GM23338 (cell line): ENCODE measurements at regions not wholly inside any gene's neighbourhood (a gene's known extent, or its start where the extent isn't known, plus 50 kb on each side); places are given as distances from the start of the nearest gene placed in this dataset.
"Not testable (repeated sequence)": the region's sequence is repeated elsewhere in the genome, so short reads cannot be mapped to it uniquely, and the experiment has no call there.

Source experiments
- CREB1 ChIP-seq: fragments of 250-450 bp; sonication (Bioruptor Pico); IDR thresholded peaks from 2 replicates; pipeline ENCODE4 v1.5.0; 2020; ENCODE audit warnings: low read depth, mild to moderate bottlenecking, moderate library complexity
- CTCF ChIP-seq, 2 experiments: fragments of 200-600 bp in 1 of 2; sonication (generic) in 1 of 2; conservative IDR thresholded peaks; 2 replicates each; pipeline versions ENCODE4 v1.5.1 to v1.6.1; 2016 to 2017; ENCODE audit warnings: antibody characterized with exemption in 2 of 2, low read depth in 2 of 2, mild to moderate bottlenecking in 2 of 2, moderate library complexity in 1 of 2
- EZH2 ChIP-seq: fragments of 200-600 bp; sonication (generic); IDR thresholded peaks from one replicate; pipeline ENCODE4 v1.8.0; 2017; ENCODE audit warnings: antibody characterized with exemption, mild to moderate bottlenecking, low read depth; ENCODE audit not compliant: unreplicated experiment
- EZH2phosphoT487 ChIP-seq: fragments of 200-600 bp; sonication (generic); IDR thresholded peaks from one replicate; pipeline ENCODE4 v1.8.1; 2018; ENCODE audit warnings: antibody characterized with exemption; ENCODE audit not compliant: unreplicated experiment
- JUNB ChIP-seq: IDR thresholded peaks from one replicate; pipeline ENCODE4 v1.6.1; 2016; ENCODE audit warnings: antibody characterized with exemption; ENCODE audit not compliant: unreplicated experiment
- POLR2AphosphoS5 ChIP-seq: IDR thresholded peaks from 2 replicates; pipeline ENCODE4 v1.6.1; 2016; ENCODE audit warnings: antibody characterized with exemption, low read depth
- TF ChIP-seq, protein P1 (sequence below): IDR thresholded peaks from 2 replicates; pipeline ENCODE4 v1.6.1; 2016; ENCODE audit warnings: antibody characterized with exemption
- TF ChIP-seq, protein P2 (sequence below): IDR thresholded peaks from one replicate; pipeline ENCODE4 v1.6.1; 2018; ENCODE audit warnings: antibody characterized with exemption; ENCODE audit not compliant: unreplicated experiment

- not testable (repeated sequence) for TF ChIP-seq EZH2; EZH2phosphoT487; CTCF (conservative IDR thresholded peaks at IDR 0.05; ENCODE audit: low read depth in 2 of 2); CREB1 (CRISPR knock-in tag); POLR2AphosphoS5; JUNB
- TF ChIP-seq, protein P1, sequence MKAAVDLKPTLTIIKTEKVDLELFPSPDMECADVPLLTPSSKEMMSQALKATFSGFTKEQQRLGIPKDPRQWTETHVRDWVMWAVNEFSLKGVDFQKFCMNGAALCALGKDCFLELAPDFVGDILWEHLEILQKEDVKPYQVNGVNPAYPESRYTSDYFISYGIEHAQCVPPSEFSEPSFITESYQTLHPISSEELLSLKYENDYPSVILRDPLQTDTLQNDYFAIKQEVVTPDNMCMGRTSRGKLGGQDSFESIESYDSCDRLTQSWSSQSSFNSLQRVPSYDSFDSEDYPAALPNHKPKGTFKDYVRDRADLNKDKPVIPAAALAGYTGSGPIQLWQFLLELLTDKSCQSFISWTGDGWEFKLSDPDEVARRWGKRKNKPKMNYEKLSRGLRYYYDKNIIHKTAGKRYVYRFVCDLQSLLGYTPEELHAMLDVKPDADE, result not testable (repeated sequence)
- TF ChIP-seq, protein P2, sequence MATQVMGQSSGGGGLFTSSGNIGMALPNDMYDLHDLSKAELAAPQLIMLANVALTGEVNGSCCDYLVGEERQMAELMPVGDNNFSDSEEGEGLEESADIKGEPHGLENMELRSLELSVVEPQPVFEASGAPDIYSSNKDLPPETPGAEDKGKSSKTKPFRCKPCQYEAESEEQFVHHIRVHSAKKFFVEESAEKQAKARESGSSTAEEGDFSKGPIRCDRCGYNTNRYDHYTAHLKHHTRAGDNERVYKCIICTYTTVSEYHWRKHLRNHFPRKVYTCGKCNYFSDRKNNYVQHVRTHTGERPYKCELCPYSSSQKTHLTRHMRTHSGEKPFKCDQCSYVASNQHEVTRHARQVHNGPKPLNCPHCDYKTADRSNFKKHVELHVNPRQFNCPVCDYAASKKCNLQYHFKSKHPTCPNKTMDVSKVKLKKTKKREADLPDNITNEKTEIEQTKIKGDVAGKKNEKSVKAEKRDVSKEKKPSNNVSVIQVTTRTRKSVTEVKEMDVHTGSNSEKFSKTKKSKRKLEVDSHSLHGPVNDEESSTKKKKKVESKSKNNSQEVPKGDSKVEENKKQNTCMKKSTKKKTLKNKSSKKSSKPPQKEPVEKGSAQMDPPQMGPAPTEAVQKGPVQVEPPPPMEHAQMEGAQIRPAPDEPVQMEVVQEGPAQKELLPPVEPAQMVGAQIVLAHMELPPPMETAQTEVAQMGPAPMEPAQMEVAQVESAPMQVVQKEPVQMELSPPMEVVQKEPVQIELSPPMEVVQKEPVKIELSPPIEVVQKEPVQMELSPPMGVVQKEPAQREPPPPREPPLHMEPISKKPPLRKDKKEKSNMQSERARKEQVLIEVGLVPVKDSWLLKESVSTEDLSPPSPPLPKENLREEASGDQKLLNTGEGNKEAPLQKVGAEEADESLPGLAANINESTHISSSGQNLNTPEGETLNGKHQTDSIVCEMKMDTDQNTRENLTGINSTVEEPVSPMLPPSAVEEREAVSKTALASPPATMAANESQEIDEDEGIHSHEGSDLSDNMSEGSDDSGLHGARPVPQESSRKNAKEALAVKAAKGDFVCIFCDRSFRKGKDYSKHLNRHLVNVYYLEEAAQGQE, result not testable (repeated sequence)
Observed at GRCh38 chr5:62222305-62222704, 83.7 kb upstream of the KIF2A start.
